CD4-positive, alpha-beta T cell treated with Interleukin-6 at 100 ng/mL for 8 hours (primary cell): ENCODE measurements at regions not wholly inside any gene's neighbourhood (a gene's known extent, or its start where the extent isn't known, plus 50 kb on each side); places are given as distances from the start of the nearest gene placed in this dataset.
"Not testable (repeated sequence)": the region's sequence is repeated elsewhere in the genome, so short reads cannot be mapped to it uniquely, and the experiment has no call there.

Source experiments
- DNase-seq: peaks from one replicate; pipeline ENCODE4 v3.0.0-alpha.2; 2020; ENCODE audit warnings: mixed read lengths, low spot score

DNA sequence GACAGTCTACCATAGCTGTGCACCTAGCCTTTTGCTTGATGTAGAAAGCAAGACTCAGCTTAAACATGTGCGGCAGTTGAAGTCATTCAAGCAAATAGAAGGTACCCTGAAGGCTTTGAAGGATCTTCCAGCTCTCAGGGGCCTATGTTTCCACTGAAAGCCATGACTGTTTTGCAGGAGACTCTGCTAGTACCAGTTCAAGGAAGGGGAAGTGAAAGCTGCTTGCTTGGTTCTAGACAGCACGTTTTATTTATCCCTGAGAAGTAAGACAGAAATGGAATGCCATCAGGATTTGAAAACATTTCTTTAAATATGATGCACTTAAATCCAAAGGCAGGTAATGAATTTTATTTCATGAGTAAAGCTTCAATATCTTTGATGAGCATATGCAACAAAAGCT lies 311.4 kb downstream of the PDCD6IP start:
- no peak for DNase-seq

DNA sequence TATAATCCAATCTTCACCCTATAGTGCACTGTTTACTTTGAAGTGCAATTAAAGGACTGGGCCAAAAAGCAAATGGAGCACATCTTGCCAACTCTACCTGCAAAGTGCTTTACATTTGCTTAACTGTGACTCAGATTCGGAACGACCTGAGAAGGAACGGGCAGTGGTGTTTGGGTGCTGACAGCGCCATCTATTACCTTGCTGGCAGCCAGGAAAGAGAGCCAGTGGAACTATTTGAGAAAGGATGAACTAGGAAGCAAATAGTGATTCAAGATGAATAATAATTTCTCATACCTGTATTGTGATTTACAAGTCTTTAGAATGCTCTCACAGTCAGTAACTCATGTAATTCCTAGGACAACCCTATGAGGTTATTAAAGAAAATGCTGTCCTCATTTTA lies 312.9 kb downstream of the PDCD6IP start:
- DNase-seq, result no peak

DNA sequence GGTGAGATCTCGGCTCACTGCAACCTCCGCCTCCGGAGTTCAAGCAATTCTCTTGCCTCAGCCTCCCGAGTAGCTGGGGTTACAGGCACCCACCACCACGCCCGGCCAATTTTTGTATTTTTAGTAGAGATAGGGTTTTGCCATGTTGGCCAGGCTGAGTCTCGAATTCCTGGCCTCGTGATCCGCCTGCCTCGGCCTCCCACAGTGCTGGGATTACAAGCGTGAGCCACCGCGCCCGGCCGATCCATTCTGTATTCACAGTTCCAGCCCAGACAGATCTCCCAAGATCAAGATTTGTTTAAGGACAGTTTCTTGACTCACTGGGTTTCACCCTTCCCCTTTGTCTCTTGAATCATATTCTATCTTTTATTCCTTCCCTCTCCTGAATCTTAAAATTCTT lies 313.8 kb downstream of the PDCD6IP start:
- DNase-seq, result not testable (repeated sequence)

DNA sequence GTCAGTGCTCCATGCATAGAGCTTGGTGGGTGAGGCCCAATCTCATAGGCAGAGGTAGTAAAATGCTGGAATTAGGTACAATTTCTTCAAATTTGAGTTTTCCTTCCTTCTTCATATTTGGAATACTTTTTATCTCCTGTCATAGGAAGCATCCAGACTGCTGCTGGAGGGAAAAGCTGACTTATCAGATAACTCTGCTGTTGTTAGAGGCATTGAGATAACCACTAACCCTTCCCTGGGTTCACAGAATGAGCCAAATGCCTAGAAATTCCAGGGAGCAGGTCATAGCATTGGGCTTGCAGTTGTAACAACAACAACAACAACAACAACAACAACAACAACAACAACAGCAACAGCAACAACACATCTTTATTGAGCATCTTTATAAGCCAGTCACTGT lies 332.7 kb downstream of the PDCD6IP start:
- no peak for DNase-seq

DNA sequence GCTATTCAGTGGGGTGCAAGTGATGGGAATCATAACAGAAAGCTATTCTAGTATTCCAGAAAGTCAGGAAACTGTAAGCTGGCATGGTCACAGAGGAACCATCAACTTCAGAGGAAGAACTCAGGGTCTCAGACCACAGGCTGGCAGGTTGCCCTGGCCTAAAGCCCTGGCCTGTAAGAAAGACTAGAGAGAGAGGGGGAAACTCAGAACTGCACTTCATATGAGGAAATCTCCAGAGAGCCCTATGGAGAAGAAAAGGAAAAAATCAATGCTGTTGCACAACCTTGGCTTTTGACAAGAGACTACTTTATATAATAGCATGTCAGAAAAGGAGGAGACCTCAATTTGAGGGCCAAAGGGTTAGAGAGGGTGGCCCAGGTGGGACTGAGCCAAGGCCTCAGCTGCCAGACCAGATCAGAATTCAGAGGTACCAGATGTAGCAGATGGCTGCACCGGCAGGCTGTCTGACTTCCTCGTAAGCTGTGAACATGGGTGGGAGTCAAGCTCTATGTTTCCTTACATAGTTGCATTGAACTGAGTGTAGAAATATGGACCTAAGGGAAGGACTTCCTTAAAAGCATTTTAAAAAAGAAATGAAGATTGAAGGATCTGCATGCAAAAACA lies 333.8 kb downstream of the PDCD6IP start:
- no peak for DNase-seq

DNA sequence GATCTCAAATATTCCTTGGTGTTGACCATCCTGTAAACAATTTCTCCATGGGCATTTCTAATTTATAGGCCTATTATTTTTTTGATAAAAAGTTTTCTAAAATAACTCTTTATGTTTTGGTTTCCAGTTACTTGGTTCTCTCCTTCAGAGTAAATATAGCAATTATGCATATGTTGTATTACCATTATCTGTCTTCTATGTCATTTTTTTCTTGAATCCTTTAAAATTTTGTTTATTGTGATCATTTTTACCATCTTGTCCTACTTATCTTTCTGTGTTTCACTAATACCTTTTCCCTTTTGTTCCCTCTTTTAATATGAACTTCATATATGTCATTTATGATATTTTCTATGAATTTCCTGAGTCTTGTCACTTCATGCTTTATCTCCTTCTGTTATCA lies 341.1 kb downstream of the PDCD6IP start:
- DNase-seq, result no peak

DNA sequence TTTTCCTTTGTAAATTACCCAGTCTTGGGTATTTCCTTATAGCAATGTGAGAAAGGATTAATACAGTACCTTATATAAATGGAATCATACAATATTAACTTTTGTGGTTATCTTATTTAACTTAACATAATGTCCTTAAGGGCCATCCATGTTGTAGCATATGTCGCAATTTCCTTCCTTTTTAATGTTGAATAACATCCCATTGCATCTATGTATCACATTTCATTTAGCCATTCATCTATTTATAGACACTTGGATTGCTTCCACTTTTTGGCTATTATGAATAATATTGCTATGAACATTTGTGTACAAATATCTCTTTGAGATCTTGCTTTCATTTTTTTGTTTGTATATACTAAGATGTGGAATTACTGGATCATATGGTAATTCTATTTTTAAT lies 342.2 kb downstream of the PDCD6IP start:
- no peak for DNase-seq

DNA sequence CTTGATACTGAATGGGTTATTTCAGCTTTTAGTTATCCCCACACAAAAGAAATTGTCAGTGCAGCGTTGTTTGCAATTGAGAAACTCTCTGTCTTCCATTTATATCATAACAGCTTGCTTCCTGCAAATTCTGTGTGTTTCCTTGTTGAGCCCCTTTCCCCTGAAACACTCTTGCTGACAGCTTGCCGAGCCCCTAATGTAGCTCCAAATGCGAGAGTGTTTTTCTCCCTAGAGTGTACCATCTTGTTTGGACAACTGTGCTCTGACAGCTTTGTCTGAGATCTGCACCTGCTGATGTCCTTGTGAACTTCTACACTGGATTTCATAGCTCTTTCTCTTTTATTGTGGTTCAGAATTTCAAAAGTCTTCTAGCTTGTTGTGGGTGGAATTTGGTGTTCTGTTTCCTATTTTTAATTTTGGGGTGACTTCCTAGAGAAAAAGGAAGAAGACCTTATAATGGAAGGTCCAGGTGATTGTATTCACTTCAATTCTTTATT lies 343.5 kb downstream of the PDCD6IP start:
- no peak for DNase-seq

DNA sequence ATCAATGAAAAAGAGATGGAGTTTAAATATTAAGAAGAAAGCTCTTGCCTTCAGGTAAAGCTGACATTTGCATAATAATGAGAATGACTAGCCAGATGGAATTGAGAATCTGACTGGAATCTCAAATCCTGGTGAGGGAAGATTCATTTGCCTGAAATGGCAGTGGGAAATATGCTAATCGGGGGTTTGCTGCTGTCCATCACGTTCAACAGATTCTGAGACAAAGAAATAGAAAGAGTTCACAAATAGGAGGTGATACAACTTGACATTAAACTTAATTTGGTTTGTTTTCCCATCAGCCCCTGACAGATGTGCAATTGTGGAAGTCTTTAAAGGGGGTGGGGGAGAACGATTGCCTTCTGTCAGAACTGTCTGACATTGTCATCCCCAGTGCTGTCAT lies 347.4 kb downstream of the PDCD6IP start:
- DNase-seq, result no peak

DNA sequence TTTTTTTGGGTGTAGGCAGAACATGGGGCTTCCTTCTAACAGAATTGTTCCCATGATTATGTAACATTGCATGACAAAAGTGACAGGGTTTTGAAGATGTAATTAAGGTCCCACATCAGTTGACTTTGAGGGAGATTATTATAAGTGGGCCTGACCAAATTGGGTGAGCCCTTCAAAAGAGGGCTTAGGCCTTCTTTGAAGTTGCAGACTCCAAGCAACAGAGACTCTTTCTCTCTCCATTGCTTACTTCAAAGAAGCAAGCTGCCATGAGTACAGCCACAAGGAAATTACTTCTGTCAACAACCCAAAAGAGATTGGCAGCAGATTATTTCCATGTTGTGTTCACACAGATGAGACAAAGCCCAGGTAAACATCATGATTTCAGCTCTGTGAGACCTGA lies 348.2 kb downstream of the PDCD6IP start:
- no peak for DNase-seq

DNA sequence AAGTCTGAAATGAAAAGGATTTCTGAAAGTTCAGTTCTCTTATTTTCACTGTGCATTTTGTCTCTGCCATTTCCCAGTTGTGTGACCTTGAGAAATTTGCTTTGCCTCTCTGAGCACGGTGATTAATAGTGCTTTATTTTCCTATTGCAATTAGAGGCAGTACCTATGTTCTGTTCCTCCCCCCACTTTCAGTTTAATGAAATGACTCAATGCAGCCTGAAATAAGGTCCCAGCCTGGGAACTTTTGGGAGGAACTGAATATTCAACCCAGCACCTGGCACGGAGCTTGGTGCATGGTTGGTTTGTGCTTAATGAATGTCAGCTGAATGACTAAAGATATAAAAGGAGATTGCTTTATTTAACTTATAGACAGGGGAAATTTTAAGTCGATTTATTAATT lies 352.6 kb downstream of the PDCD6IP start:
- no peak for DNase-seq

DNA sequence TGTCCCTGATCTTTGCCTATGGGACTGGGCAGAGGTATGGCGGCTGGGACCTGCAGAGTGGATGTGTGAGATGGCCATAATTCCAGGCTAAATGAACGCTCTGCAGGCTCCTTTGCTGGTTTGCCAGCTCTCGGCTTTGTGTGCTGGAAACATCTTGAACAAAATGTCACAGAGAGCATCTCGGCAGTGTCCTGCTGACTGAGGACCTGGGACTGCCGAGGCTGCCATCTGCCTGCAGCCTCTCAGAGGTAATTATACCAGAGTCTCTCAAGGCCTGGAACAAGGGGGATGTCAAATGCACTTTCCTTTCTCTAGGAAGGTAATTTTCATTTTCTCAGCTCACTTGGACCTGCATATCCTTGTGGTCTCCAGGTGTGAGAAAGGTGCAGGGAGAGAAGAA lies 354.2 kb downstream of the PDCD6IP start:
- no peak for DNase-seq

DNA sequence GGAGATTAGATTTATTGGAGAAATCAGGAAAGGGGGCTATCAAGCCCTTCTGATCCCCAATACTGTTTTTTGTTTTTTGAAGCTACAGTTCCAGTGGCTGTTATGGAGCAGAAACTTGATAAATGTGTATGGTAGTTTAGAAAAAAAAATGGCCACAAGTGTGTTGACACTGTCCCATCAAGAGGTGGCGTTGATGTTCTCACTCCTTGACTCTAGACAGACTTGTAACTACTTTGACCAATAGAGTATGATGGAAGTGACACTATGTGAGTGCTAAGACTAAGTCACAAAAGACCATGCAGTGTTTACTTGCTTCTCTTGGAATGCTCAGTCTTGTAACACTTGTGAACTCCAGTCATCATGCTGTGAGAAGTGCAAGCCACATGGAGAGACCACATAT lies 356.7 kb downstream of the PDCD6IP start:
- no peak for DNase-seq

DNA sequence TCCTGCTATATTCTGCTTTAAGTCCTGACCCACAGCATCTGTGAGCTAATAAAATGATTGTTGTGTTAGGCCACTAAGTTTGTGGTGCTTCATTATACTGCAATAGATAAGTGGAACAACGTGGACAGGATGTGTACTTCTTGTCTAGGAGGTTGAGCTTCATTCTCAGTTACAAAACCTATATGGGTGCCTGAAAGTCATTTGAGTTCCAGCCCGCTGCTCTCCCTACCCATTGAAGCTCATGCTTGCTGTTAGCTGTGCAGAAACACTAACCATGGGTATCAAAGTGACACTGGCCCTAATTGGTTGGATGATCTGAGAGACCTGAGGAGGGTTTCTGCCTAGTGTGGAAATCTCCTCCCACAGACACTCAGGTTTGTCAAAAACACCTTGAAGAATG lies 357.2 kb downstream of the PDCD6IP start:
- DNase-seq, result no peak

DNA sequence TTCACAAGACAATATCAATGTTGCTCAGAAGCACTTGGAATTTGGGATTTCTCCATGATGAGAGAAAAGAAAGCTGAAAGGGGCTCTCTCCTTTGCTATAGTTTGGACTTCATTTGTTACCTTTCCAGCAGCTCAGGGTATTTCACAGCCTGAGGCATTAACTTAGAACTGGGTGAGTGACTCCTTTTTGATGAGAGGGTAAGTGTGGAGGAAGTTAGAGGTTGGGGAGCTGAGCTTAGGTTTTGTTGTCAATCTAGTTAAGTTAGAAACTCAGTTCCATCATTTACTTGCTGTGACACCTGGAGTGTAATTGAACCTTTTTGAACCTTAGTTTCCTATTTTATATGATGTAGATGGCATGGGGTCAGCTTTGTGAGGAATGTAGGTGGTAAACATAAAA lies 359.1 kb downstream of the PDCD6IP start:
- DNase-seq, result no peak

DNA sequence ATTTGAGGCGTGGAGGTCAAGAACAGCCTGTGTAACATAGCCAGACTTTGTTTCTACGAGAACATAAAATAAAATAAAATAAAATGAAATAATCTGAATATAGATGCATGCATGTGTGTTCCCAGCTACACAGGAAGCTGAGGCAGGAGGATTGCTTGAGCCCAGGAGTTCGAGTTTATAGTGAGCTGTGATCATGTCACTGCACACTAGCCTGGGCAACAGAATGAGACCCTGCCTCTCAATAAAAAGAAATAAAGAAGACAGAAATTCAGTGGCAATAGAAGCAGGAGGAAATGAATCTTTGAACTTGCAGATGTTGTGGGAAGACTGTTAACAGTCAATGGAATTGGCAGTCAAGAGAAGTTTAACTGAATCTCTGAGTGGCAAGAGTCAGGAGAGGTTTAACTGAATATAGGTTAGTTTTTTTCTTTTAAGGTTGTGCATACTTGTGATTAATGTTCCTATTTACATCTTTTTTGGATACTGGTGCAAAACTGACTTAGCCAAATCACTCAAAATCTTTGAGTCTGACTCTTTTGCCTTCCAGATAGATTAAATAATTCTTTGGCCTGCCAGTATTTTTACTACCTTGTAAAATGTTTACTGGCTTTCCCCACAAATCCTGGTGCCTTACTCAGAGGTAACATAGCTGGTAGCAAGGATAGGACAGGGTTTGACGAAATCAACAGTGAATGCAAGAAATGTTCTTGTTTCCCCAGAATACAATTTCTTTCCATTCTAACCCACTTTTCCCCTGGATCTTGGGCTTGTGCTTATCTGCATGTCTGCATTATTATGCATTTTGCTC lies 361.4 kb downstream of the PDCD6IP start:
- DNase-seq, result no peak

DNA sequence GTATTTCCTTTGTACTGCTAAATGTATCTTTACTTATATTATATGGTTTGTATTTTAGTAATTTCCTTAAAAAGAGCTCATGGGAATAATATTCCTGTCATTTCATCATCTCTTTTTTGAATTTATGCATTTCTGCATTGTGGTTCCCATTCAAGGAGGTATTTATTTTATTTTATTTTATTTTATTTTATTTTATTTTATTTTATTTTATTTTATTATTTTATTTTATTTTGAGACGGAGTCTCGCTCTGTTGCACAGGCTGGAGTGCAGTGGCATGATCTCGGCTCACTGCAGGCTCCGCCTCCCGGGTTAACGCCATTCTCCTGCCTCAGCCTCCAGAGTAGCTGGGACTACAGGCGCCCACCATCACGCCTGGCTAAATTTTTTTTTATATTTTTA lies 371.2 kb downstream of the PDCD6IP start:
- not testable (repeated sequence) for DNase-seq

DNA sequence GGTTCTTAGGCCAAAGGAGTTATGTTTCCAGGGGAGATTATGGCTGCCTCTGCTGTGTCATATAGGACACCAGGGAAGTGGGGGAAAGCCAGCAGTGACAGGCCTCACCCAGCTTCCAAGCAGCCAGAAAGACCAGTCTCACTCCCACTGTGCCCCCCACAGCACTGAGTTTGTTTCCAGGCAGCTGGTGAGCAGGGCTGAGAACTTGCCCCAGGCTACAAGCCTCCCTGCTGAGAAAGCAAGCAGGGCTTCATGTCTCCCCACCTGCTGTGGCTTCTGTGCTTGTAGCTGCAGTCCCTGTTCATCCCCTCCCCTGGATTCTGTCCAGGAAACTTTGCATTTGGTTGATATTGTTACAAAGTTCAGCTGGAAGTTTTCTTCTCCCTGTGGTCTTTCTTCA lies 376.3 kb downstream of the PDCD6IP start:
- no peak for DNase-seq

DNA sequence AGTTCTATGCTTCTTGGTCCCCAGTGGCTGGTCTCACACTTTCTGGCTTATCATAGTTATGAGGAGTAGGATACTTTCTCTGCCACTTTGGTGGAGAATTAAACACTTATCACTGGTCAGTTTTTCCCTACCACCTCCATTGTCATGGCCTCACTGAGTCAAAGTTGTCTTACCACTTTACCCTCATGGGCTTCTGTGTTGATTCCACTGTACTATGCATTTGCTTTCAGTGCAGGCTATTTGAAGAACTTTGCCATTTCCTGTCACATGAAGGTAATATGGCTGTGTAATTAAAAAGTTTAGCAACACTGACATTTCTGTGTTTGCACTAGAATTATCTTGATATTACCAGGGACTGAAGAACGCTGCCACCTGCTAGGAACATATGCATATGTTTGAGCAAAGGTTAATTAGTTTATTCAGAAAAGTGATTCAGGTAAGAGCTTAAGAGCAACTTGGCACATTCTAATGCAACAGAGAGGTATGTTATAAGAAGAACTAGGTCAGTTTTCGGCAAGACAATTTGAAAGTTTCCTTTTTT lies 377.3 kb downstream of the PDCD6IP start:
- no peak for DNase-seq

DNA sequence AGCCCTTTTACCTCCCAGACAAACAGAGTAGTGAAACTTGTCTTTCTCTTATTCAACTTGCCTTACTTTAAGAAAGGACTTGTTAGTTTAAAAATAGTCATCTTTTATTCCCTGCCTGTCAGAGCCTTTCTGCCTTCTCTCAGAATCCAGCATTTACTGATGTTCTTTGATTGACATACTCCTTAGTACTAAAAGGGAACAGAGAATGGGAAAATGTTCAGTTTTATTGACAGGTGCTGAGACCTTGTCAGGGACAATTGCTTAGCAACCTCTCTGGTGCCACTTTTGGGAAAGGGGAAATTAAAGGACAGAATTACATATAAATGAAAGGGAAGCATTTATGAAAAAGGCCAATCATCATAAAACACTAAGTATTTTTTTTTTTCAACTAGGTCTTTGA lies 378.3 kb downstream of the PDCD6IP start:
- no peak for DNase-seq

DNA sequence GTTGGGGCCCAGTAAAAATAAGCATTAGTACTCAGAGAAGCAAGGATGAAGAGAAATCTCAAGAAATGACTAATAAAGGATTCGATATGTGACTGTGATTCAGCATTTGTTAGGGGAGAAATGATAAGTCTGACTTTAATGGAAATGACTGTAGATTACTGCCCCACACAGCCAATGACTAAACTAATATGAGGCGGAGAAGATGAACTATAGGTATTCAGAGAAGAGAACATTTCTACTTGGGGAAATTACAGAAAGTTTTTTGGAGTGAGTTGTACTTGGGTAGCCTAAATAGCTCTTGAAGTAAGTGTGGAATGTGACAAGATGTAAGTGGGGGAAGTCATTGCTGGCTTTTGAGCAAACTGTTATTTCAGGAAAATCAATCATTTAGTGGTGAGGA lies 380.0 kb downstream of the PDCD6IP start:
- no peak for DNase-seq

DNA sequence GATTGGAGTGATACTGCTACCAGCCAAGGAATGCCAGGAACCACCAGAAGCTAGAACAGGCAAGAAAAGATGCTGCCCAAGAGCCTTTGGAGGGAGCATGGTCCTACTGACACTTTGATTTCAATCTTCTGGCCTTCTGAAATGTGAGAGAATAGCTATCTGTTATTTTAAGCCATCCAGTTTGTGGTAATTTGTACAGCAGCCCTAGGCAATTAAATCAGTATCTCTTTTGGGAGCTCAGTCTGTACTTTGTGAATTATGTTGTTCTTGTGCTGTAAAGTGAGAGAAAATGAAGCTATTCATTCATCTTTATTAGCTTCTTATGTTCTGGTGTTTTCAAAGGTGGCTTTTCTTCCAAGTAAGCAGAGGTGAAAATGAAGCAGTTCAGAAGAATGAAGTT lies 381.3 kb downstream of the PDCD6IP start:
- DNase-seq, result no peak

DNA sequence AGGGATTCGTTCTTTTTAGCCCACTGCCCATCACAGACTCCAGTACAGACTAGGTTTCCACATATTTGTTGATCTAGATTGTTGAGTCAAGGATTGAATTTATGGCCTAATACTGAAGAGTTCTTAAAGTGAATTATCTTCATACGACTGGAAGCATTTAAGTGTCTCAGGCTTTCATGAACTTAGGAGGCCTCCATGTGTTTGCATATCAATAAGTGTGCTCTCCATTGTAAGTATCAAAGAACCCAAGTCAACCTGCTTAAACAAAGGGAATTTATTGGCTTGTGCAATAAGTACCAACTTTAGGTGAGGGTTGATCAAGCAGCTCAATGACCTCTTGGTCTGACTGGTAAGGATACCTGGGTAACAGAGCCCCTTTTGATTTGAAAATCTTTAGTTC lies 382.1 kb downstream of the PDCD6IP start:
- DNase-seq, result no peak

DNA sequence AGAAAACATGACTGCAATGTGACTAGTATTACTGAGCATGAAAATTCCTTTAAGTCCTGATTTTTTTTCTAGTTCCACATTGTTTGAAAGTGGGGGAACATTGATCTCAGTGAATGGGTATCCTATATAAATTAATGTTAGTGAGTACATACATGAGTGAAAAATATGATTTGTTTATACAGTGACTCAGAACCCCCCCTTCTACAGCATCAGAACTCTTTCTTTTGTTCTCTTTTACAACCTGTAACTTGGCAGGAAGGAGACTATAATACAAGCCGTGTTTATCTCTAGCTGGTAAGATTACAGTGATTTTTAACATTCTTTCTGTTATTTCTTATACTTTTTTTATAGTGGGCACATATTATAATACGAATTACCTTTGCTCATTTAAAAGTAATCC lies 384.7 kb downstream of the PDCD6IP start:
- DNase-seq, result no peak
